ENCODE measurements at regions not wholly inside any gene's neighbourhood (a gene's known extent, or its start where the extent isn't known, plus 50 kb on each side); places are given as distances from the start of the nearest gene placed in this dataset.

GRCh38 chr5:107803728-107804127 is 133.0 kb upstream of the EFNA5 start:
- TF ChIP-seq STAT1 (IDR thresholded peaks at IDR 0.05; ENCODE audit: unreplicated experiment) (no peak), ZNF331 (CRISPR knock-in tag; IDR thresholded peaks at IDR 0.05; ENCODE audit: low read depth) (no peak), ETS1 (IDR thresholded peaks at IDR 0.05) (no peak)

GRCh38 chr5:107801061-107801460 is 130.3 kb upstream of the EFNA5 start:
- no peaks in the 10 kb centered on the region for H3K27me3 ChIP-seq (ENCODE audit: insufficient read depth)
- no peaks in the 10 kb centered on the region for H3F3A ChIP-seq (replicated peaks; ENCODE audit: low read depth)
- Mint-ChIP-seq H3K4me3 (no peak overlapping the region), H3K9me3 (no peaks in the 10 kb centered on the region), H3K4me1 (peaks cover 11% of the 10 kb centered on the region), H3K27ac (no peak overlapping the region), H3K27me3 (ENCODE audit: insufficient read depth, low read depth, poor library complexity) (peaks cover 10% of the 10 kb centered on the region), H3K36me3 (ENCODE audit: low read depth) (no peaks in the 10 kb centered on the region)
- H3K9me2 ChIP-seq (ENCODE audit: insufficient read depth): peaks cover 5% of the 10 kb centered on the region; the same call in 1 of the 2 replicates
- DNase-seq (ENCODE audit: low spot score) (no peak), ATAC-seq (no peak)
- no peak overlapping the region for H3K4me3 ChIP-seq
- no peaks in the 10 kb centered on the region for H3K36me3 ChIP-seq (ENCODE audit: insufficient read depth)
- H3K27ac ChIP-seq (ENCODE audit: low read depth): no peak overlapping the region
- no peak overlapping the region for H3K4me2 ChIP-seq
- no peaks in the 10 kb centered on the region for H3K79me2 ChIP-seq (replicated peaks; ENCODE audit: insufficient read depth)
- no peaks in the 10 kb centered on the region for H4K20me1 ChIP-seq (replicated peaks; ENCODE audit: insufficient read depth)
- H2AFZ ChIP-seq: no peak overlapping the region
- H3K4me1 ChIP-seq (ENCODE audit: insufficient read depth): peaks cover 24% of the 10 kb centered on the region
- TF ChIP-seq CREB1 (CRISPR knock-in tag; IDR thresholded peaks at IDR 0.05; ENCODE audit: low read depth): no peak
- no peak for TF ChIP-seq ZNF462 (CRISPR knock-in tag; IDR thresholded peaks at IDR 0.05)
- TF ChIP-seq ZNF331 (CRISPR knock-in tag; IDR thresholded peaks at IDR 0.05; ENCODE audit: low read depth): no peak
- TF ChIP-seq ETS1 (IDR thresholded peaks at IDR 0.05): no peak
- TF ChIP-seq CTCF (conservative IDR thresholded peaks at IDR 0.05; ENCODE audit: low read depth in 2 of 2): no peak
- no peak for TF ChIP-seq EZH2phosphoT487 (IDR thresholded peaks at IDR 0.05; ENCODE audit: unreplicated experiment)
- no peak for TF ChIP-seq JUNB (IDR thresholded peaks at IDR 0.05; ENCODE audit: unreplicated experiment)
- no peak for TF ChIP-seq NANOG (IDR thresholded peaks at IDR 0.05; ENCODE audit: borderline replicate concordance)

More at GRCh38 chr5:107803728-107804127, 133.0 kb upstream of the EFNA5 start:
- H3K36me3 ChIP-seq (ENCODE audit: insufficient read depth): no peaks in the 10 kb centered on the region
- H3K4me1 ChIP-seq (ENCODE audit: insufficient read depth): peaks cover 50% of the 10 kb centered on the region
- ATAC-seq (no peak), DNase-seq (ENCODE audit: low spot score) (no peak)
- Mint-ChIP-seq H3K27me3 (ENCODE audit: insufficient read depth, low read depth, poor library complexity) (peaks cover 10% of the 10 kb centered on the region), H3K4me3 (no peak overlapping the region), H3K9me3 (no peaks in the 10 kb centered on the region), H3K4me1 (peaks cover 11% of the 10 kb centered on the region), H3K36me3 (ENCODE audit: low read depth) (no peaks in the 10 kb centered on the region), H3K27ac (no peak overlapping the region)
- no peak overlapping the region for H3K27ac ChIP-seq (ENCODE audit: low read depth)
- H3K9me2 ChIP-seq (ENCODE audit: insufficient read depth): no peaks in the 10 kb centered on the region
- H3F3A ChIP-seq (replicated peaks; ENCODE audit: low read depth): no peaks in the 10 kb centered on the region; the same call in 1 of the 2 replicates
- H3K27me3 ChIP-seq (ENCODE audit: insufficient read depth): no peaks in the 10 kb centered on the region
- H3K4me2 ChIP-seq: no peak overlapping the region
- no peak overlapping the region for H3K4me3 ChIP-seq
- H2AFZ ChIP-seq: no peak overlapping the region
- H3K79me2 ChIP-seq (replicated peaks; ENCODE audit: insufficient read depth): no peaks in the 10 kb centered on the region
- H4K20me1 ChIP-seq (replicated peaks; ENCODE audit: insufficient read depth): no peaks in the 10 kb centered on the region
